ENCODE measurements at regions not wholly inside any gene's neighbourhood (a gene's known extent, or its start where the extent isn't known, plus 50 kb on each side); places are given as distances from the start of the nearest gene placed in this dataset.

DNA sequence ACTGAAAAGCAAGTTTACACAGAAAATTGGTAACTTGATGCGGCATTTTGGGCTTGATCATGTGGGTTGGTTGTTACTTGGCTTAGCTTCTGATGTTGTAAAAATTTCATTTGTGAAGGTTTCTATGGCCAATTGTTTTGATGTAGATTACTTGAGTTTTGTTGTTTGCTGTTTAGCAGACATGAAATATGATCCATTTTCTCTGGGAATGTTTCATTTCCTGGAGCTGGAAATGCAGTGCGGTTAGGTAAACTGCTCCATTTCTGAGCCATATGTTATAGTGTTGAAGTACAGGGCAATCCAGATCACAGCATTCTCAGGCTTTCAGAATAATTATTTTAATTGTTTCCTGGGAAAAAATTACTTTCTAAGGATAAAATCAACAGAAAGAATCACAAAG is 396.9 kb downstream of the ENC1 start:
- ChIA-PET RAD21 (ENCODE audit: low non-redundant PET in 1 of 2, low total read pairs in 2 of 2, uncharacterized antibody in 2 of 2, unreplicated experiment in 2 of 2) (no interaction called here), POLR2A (no interaction called here), CTCF (no interaction called here)
- Histone ChIP-seq H3K36me3 (ENCODE audit: control insufficient read depth in 1 of 2, insufficient read depth in 2 of 2, low read length in 2 of 2) (no peaks in the 10 kb centered on the region), H3K9me2 (ENCODE audit: insufficient read depth) (no peaks in the 10 kb centered on the region), H3K4me1 (ENCODE audit: control insufficient read depth in 1 of 2, insufficient read depth in 2 of 2, low read length in 2 of 2) (peaks cover 6 to 27% of the 10 kb centered on the region in 2 experiments; a peak in 3 of 4 replicates), H3K79me2 (ENCODE audit: insufficient read depth, low read length) (no peaks in the 10 kb centered on the region), H2AFZ (ENCODE audit: low read depth, low read length, poor library complexity, severe bottlenecking) (peak overlapping the region; percentile 38), H3K27ac (ENCODE audit: low read depth, low read length) (no peak overlapping the region), H3K9ac (ENCODE audit: low read length) (no peak overlapping the region), H3K4me3 (replicated peaks in 1 of 2; ENCODE audit: low read depth in 1 of 2, low read length in 2 of 2) (no peak overlapping the region), H3K9me3 (ENCODE audit: control insufficient read depth in 1 of 2, insufficient read depth in 1 of 2, low read depth in 1 of 2, low read length in 2 of 2) (no peaks in the 10 kb centered on the region), H3K27me3 (ENCODE audit: insufficient read depth, low read length) (no peaks in the 10 kb centered on the region), H3K4me2 (ENCODE audit: low read length) (no peak overlapping the region), H4K20me1 (ENCODE audit: insufficient read depth) (no peaks in the 10 kb centered on the region)
- TF ChIP-seq CEBPB (IDR thresholded peaks at IDR 0.05; ENCODE audit: low read depth) (no peak), ZNF274 (IDR thresholded peaks at IDR 0.05; ENCODE audit: low read depth, low read length) (no peak), TCF7L2 (IDR thresholded peaks at IDR 0.05; ENCODE audit: borderline replicate concordance, extremely low read depth, insufficient read depth, insufficient read length) (no peak), POLR2A (IDR thresholded peaks at IDR 0.05; ENCODE audit: borderline replicate concordance, extremely low read depth, insufficient read depth, insufficient read length) (no peak), POLR2AphosphoS5 (IDR thresholded peaks at IDR 0.05; ENCODE audit: low read depth, low read length) (no peak), YY1 (IDR thresholded peaks at IDR 0.05; ENCODE audit: extremely low read depth, insufficient replicate concordance, low read depth, low read length) (no peak), JUND (IDR thresholded peaks at IDR 0.05) (no peak), FOSL1 (IDR thresholded peaks at IDR 0.05; ENCODE audit: low read depth) (no peak), CBX3 (IDR thresholded peaks at IDR 0.05; ENCODE audit: low read depth) (no peak), EZH2 (IDR thresholded peaks at IDR 0.05) (no peak)
- TF ChIP-seq, protein P1, sequence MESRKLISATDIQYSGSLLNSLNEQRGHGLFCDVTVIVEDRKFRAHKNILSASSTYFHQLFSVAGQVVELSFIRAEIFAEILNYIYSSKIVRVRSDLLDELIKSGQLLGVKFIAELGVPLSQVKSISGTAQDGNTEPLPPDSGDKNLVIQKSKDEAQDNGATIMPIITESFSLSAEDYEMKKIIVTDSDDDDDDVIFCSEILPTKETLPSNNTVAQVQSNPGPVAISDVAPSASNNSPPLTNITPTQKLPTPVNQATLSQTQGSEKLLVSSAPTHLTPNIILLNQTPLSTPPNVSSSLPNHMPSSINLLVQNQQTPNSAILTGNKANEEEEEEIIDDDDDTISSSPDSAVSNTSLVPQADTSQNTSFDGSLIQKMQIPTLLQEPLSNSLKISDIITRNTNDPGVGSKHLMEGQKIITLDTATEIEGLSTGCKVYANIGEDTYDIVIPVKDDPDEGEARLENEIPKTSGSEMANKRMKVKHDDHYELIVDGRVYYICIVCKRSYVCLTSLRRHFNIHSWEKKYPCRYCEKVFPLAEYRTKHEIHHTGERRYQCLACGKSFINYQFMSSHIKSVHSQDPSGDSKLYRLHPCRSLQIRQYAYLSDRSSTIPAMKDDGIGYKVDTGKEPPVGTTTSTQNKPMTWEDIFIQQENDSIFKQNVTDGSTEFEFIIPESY (IDR thresholded peaks at IDR 0.05; ENCODE audit: extremely low read depth, insufficient replicate concordance, low read length) = no peak
- TF ChIP-seq, protein P2, sequence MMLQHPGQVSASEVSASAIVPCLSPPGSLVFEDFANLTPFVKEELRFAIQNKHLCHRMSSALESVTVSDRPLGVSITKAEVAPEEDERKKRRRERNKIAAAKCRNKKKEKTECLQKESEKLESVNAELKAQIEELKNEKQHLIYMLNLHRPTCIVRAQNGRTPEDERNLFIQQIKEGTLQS (IDR thresholded peaks at IDR 0.05) = no peak
- no TSS peak for BruUV-seq (replicated peaks)
- DNase-seq (ENCODE audit: low read depth, low spot score) (no peak), ATAC-seq (no peak)
- intact Hi-C loops (cut with micrococcal nuclease) = no loop called here
